SU-DHL-6 (cell line): ENCODE measurements at regions not wholly inside any gene's neighbourhood (a gene's known extent, or its start where the extent isn't known, plus 50 kb on each side); places are given as distances from the start of the nearest gene placed in this dataset.

ENCODE experiments used
- EZH2phosphoT487 ChIP-seq: fragments of 200-600 bp; sonication (generic), shearing (Covaris generic); conservative IDR thresholded peaks from 2 replicates; pipeline ENCODE4 v1.6.1; 2018; ENCODE audit warnings: mild to moderate bottlenecking, antibody characterized with exemption, low read length, moderate library complexity, mixed read lengths
- TF ChIP-seq, protein P1 (sequence below): fragments of 200-600 bp; sonication (generic); IDR thresholded peaks from one replicate; pipeline ENCODE4 v1.5.1; 2017; ENCODE audit warnings: antibody characterized with exemption, mild to moderate bottlenecking, low read length, moderate library complexity; ENCODE audit not compliant: insufficient read depth, poor library complexity, severe bottlenecking

- TF ChIP-seq, protein P1, sequence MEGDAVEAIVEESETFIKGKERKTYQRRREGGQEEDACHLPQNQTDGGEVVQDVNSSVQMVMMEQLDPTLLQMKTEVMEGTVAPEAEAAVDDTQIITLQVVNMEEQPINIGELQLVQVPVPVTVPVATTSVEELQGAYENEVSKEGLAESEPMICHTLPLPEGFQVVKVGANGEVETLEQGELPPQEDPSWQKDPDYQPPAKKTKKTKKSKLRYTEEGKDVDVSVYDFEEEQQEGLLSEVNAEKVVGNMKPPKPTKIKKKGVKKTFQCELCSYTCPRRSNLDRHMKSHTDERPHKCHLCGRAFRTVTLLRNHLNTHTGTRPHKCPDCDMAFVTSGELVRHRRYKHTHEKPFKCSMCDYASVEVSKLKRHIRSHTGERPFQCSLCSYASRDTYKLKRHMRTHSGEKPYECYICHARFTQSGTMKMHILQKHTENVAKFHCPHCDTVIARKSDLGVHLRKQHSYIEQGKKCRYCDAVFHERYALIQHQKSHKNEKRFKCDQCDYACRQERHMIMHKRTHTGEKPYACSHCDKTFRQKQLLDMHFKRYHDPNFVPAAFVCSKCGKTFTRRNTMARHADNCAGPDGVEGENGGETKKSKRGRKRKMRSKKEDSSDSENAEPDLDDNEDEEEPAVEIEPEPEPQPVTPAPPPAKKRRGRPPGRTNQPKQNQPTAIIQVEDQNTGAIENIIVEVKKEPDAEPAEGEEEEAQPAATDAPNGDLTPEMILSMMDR: no peak
- TF ChIP-seq EZH2phosphoT487: no peak
These were observed 405.8 kb downstream of the DUSP10 start for GRCh38 chr1:221336126-221336525.
